Astrocyte (in vitro differentiated cells and primary cell): ENCODE measurements at regions not wholly inside any gene's neighbourhood (a gene's known extent, or its start where the extent isn't known, plus 50 kb on each side); places are given as distances from the start of the nearest gene placed in this dataset.

ENCODE experiments used
- DNase-seq: peaks from one replicate; pipeline ENCODE4 v3.0.0-alpha.2; 2010; ENCODE audit warnings: low read depth
- FAIRE-seq: peaks from 2 replicates; lab custom pipeline; 2011; peaks lifted over from hg19 to GRCh38; lab: Jason Lieb, UNC
- H2AFZ ChIP-seq: 2 replicates; pipeline ENCODE4 v1.6.0; 2012; ENCODE audit warnings: low read depth, low read length, inconsistent platforms
- H3K27ac ChIP-seq: 2 replicates; pipeline ENCODE4 v1.5.1; 2011; ENCODE audit warnings: low read depth, low read length, inconsistent platforms
- H3K27me3 ChIP-seq: 2 replicates; pipeline ENCODE4 v1.6.0; 2011; ENCODE audit warnings: low read length, inconsistent platforms; ENCODE audit not compliant: insufficient read depth
- H3K36me3 ChIP-seq: 2 replicates; pipeline ENCODE4 v1.5.1; 2011; ENCODE audit warnings: low read length, inconsistent platforms; ENCODE audit not compliant: insufficient read depth
- H3K4me1 ChIP-seq: 2 replicates; pipeline ENCODE4 v1.5.1; 2011; ENCODE audit warnings: low read length, inconsistent platforms; ENCODE audit not compliant: insufficient read depth
- H3K4me2 ChIP-seq: 2 replicates; pipeline ENCODE4 v1.6.0; 2012; ENCODE audit warnings: low read length, inconsistent platforms
- H3K4me3 ChIP-seq: 2 replicates; pipeline ENCODE4 v1.5.1; 2011; ENCODE audit warnings: low read depth, mild to moderate bottlenecking, low read length, inconsistent platforms; ENCODE audit not compliant: insufficient read depth
- H3K79me2 ChIP-seq: 2 replicates; pipeline ENCODE4 v1.6.0; 2012; ENCODE audit warnings: mild to moderate bottlenecking, low read length, inconsistent platforms; ENCODE audit not compliant: insufficient read depth
- H3K9ac ChIP-seq: 2 replicates; pipeline ENCODE4 v1.6.0; 2012; ENCODE audit warnings: mild to moderate bottlenecking, low read length, inconsistent platforms
- H3K9me3 ChIP-seq: 2 replicates; pipeline ENCODE4 v1.5.1; 2012; ENCODE audit warnings: low read depth, mild to moderate bottlenecking, low read length, inconsistent platforms; ENCODE audit not compliant: insufficient read depth
- H4K20me1 ChIP-seq: 2 replicates; pipeline ENCODE4 v1.6.0; 2012; ENCODE audit warnings: low read length, inconsistent platforms; ENCODE audit not compliant: insufficient read depth
- H3K27ac Mint-ChIP-seq: one replicate; pipeline ENCODE4 v1.8.0; 2021; ENCODE audit warnings: mild to moderate bottlenecking, mixed read lengths; ENCODE audit not compliant: unreplicated experiment
- H3K27me3 Mint-ChIP-seq: one replicate; pipeline ENCODE4 v1.8.0; 2021; ENCODE audit warnings: low read depth, mixed read lengths; ENCODE audit not compliant: unreplicated experiment
- H3K36me3 Mint-ChIP-seq: one replicate; pipeline ENCODE4 v1.8.0; 2021; ENCODE audit warnings: low read depth, mixed read lengths; ENCODE audit not compliant: unreplicated experiment
- H3K4me1 Mint-ChIP-seq: one replicate; pipeline ENCODE4 v1.8.0; 2021; ENCODE audit warnings: low read depth, mixed read lengths; ENCODE audit not compliant: unreplicated experiment
- H3K4me3 Mint-ChIP-seq: one replicate; pipeline ENCODE4 v1.8.0; 2021; ENCODE audit warnings: mild to moderate bottlenecking, moderate library complexity, mixed read lengths; ENCODE audit not compliant: unreplicated experiment
- H3K9me3 Mint-ChIP-seq: one replicate; pipeline ENCODE4 v1.8.0; 2021; ENCODE audit warnings: mild to moderate bottlenecking, mixed read lengths; ENCODE audit not compliant: unreplicated experiment
- CTCF ChIP-seq: IDR thresholded peaks from 2 replicates; pipeline ENCODE4 v1.5.1; 2011; ENCODE audit warnings: low read depth, mild to moderate bottlenecking, inconsistent platforms, low read length, moderate library complexity; ENCODE audit not compliant: insufficient read depth
- EZH2 ChIP-seq: IDR thresholded peaks from 2 replicates; pipeline ENCODE4 v1.6.1; 2012; ENCODE audit warnings: mild to moderate bottlenecking, low read length, inconsistent platforms; ENCODE audit not compliant: insufficient read depth

- no peak overlapping the region for H3K27ac Mint-ChIP-seq
- no peaks in the 10 kb centered on the region for H3K27me3 Mint-ChIP-seq
- TF ChIP-seq EZH2: no peak
- TF ChIP-seq CTCF: no peak
- H3K4me1 Mint-ChIP-seq: no peaks in the 10 kb centered on the region
- no peaks in the 10 kb centered on the region for H3K27me3 ChIP-seq
- H3K27ac ChIP-seq: no peak overlapping the region
- H3K9me3 Mint-ChIP-seq: peaks cover 5% of the 10 kb centered on the region
- no peaks in the 10 kb centered on the region for H3K79me2 ChIP-seq
- H3K9ac ChIP-seq: no peak overlapping the region
- H4K20me1 ChIP-seq: no peaks in the 10 kb centered on the region
- FAIRE-seq (no peak), DNase-seq (no peak)
- no peak overlapping the region for H3K4me2 ChIP-seq
- H3K4me3 ChIP-seq: no peak overlapping the region
- H3K4me1 ChIP-seq: no peaks in the 10 kb centered on the region
- no peak overlapping the region for H3K4me3 Mint-ChIP-seq
- H3K36me3 ChIP-seq: no peaks in the 10 kb centered on the region
- no peaks in the 10 kb centered on the region for H3K9me3 ChIP-seq
- H2AFZ ChIP-seq: no peak overlapping the region
- peaks cover 4% of the 10 kb centered on the region for H3K36me3 Mint-ChIP-seq
Observed at GRCh38 chr11:92432515-92432914, 207.9 kb downstream of the FAT3 start.

GRCh38 chr11:92436034-92436920 is 211.7 kb downstream of the FAT3 start:
- H3K36me3 Mint-ChIP-seq: no peaks in the 10 kb centered on the region
- no peaks in the 10 kb centered on the region for H3K9me3 ChIP-seq
- no peak overlapping the region for H3K4me3 Mint-ChIP-seq
- no peak overlapping the region for H3K9ac ChIP-seq
- no peaks in the 10 kb centered on the region for H3K27me3 Mint-ChIP-seq
- H4K20me1 ChIP-seq: no peaks in the 10 kb centered on the region
- DNase-seq (no peak), FAIRE-seq (no peak)
- no peak for TF ChIP-seq EZH2
- no peak for TF ChIP-seq CTCF
- H3K4me3 ChIP-seq: no peak overlapping the region
- no peak overlapping the region for H3K27ac ChIP-seq
- H3K27ac Mint-ChIP-seq: no peak overlapping the region
- H3K9me3 Mint-ChIP-seq: no peaks in the 10 kb centered on the region
- no peak overlapping the region for H2AFZ ChIP-seq
- no peaks in the 10 kb centered on the region for H3K36me3 ChIP-seq
- H3K27me3 ChIP-seq: no peaks in the 10 kb centered on the region
- H3K4me1 ChIP-seq: no peaks in the 10 kb centered on the region
- peaks cover 9% of the 10 kb centered on the region for H3K4me1 Mint-ChIP-seq
- H3K79me2 ChIP-seq: no peaks in the 10 kb centered on the region
- H3K4me2 ChIP-seq: no peak overlapping the region

- no peaks in the 10 kb centered on the region for H3K27me3 ChIP-seq
- no peak overlapping the region for H3K4me3 ChIP-seq
- H3K27me3 Mint-ChIP-seq: no peaks in the 10 kb centered on the region
- no peaks in the 10 kb centered on the region for H3K36me3 ChIP-seq
- no peaks in the 10 kb centered on the region for H3K4me1 ChIP-seq
- no peak overlapping the region for H2AFZ ChIP-seq
- no peak overlapping the region for H3K27ac ChIP-seq
- no peaks in the 10 kb centered on the region for H3K36me3 Mint-ChIP-seq
- no peak overlapping the region for H3K4me2 ChIP-seq
- H3K79me2 ChIP-seq: no peaks in the 10 kb centered on the region
- no peak overlapping the region for H3K27ac Mint-ChIP-seq
- no peaks in the 10 kb centered on the region for H4K20me1 ChIP-seq
- no peak overlapping the region for H3K4me3 Mint-ChIP-seq
- no peak for TF ChIP-seq EZH2
- TF ChIP-seq CTCF: no peak
- no peak overlapping the region for H3K9ac ChIP-seq
- H3K4me1 Mint-ChIP-seq: peaks cover 27% of the 10 kb centered on the region
- DNase-seq: no peak
- no peaks in the 10 kb centered on the region for H3K9me3 ChIP-seq
- no peaks in the 10 kb centered on the region for H3K9me3 Mint-ChIP-seq
- FAIRE-seq: no peak
Observed at GRCh38 chr11:92439133-92439532, 214.5 kb downstream of the FAT3 start.
